ENCODE measurements at regions not wholly inside any gene's neighbourhood (a gene's known extent, or its start where the extent isn't known, plus 50 kb on each side); places are given as distances from the start of the nearest gene placed in this dataset.

DNA sequence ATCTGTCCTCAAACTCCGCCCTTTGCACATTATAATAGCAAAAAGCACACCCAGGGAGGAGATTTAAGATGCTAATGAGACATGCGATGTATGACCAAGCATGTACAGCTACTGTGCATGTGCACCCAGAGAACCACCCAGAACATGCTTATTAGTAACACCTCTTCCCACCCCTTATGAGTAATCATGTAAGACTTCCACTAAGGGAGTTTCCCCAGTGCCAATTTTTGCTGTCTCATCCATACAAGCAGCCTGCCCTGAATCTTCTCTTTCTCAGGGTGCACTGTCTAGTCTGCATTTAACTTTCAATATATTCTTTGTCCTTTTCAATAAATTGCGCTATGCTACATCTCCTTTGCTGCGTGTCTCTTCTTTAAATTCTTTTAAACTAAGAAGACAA lies 830.0 kb upstream of the NOVA1 start:
- TF ChIP-seq, protein P1, sequence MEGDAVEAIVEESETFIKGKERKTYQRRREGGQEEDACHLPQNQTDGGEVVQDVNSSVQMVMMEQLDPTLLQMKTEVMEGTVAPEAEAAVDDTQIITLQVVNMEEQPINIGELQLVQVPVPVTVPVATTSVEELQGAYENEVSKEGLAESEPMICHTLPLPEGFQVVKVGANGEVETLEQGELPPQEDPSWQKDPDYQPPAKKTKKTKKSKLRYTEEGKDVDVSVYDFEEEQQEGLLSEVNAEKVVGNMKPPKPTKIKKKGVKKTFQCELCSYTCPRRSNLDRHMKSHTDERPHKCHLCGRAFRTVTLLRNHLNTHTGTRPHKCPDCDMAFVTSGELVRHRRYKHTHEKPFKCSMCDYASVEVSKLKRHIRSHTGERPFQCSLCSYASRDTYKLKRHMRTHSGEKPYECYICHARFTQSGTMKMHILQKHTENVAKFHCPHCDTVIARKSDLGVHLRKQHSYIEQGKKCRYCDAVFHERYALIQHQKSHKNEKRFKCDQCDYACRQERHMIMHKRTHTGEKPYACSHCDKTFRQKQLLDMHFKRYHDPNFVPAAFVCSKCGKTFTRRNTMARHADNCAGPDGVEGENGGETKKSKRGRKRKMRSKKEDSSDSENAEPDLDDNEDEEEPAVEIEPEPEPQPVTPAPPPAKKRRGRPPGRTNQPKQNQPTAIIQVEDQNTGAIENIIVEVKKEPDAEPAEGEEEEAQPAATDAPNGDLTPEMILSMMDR (IDR thresholded peaks at IDR 0.05) = no peak
- Mint-ChIP-seq H3K27me3 (ENCODE audit: low read depth, poor library complexity) (peaks cover 3% of the 10 kb centered on the region), H3K36me3 (ENCODE audit: low read depth) (no peaks in the 10 kb centered on the region), H3K27ac (no peak overlapping the region), H3K9me3 (no peaks in the 10 kb centered on the region), H3K4me1 (no peaks in the 10 kb centered on the region), H3K4me3 (no peak overlapping the region)
- DNase-seq = no peak

DNA sequence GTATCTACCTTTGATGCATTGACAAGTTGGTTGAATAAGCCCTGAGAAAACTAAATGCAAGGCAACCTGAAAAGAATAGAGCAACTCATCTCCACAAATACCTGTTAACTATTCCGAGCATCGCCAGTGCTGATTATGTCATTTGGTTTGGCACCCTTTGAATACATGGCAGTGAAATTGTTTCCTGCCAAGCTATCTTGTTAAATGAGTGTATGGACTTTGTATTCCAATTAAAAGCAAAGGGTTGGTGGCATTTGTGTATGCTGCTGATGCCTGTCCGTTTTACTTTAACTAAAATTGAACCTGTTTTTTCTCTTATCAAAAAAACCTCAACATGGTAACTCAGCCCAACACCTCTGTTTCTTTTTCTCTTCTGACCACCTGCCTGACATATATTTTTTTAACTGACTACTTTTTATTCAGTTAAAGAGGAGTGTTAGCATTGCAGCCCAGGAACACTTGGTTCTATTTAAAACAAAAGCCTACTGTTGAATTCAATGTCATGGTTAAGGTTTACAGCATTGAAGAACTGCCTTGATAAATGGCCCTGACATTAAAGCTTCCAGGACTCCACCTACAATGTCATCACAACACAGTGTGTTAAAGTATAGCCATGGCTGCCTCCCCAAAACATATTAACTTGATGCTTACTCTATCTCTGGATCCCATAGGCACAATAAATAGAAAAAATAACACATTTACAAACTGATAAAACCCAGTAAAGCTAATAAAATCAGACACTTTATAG lies 838.3 kb upstream of the NOVA1 start:
- Mint-ChIP-seq H3K4me3 (no peak overlapping the region), H3K27ac (no peak overlapping the region), H3K36me3 (ENCODE audit: low read depth) (no peaks in the 10 kb centered on the region), H3K9me3 (no peaks in the 10 kb centered on the region), H3K27me3 (ENCODE audit: low read depth, poor library complexity) (no peaks in the 10 kb centered on the region), H3K4me1 (no peaks in the 10 kb centered on the region)
- no peak for DNase-seq
- TF ChIP-seq, protein P1 (IDR thresholded peaks at IDR 0.05) = no peak

DNA sequence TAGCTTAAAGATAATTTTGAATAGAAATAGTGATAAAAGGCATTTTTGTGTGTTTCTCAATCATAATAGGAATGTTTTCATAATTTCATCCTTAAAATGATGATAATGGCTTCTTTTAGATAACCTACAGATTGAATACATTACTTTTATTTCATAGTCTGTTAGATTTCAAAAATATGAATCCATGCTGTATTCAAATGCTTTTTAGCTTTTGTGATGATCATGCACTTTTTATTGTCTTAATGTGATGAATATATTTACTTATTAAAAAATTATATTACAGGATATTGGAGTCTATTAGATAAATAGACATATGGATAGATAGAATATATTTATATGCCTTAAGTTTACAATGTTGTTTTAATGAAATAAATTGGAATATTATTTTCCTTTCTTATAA lies 886.8 kb upstream of the NOVA1 start:
- Mint-ChIP-seq H3K4me3 (no peak overlapping the region), H3K4me1 (no peaks in the 10 kb centered on the region), H3K9me3 (no peaks in the 10 kb centered on the region), H3K36me3 (ENCODE audit: low read depth) (no peaks in the 10 kb centered on the region), H3K27me3 (ENCODE audit: low read depth, poor library complexity) (no peaks in the 10 kb centered on the region), H3K27ac (no peak overlapping the region)
- DNase-seq = no peak
- TF ChIP-seq, protein P1 (IDR thresholded peaks at IDR 0.05) = no peak

DNA sequence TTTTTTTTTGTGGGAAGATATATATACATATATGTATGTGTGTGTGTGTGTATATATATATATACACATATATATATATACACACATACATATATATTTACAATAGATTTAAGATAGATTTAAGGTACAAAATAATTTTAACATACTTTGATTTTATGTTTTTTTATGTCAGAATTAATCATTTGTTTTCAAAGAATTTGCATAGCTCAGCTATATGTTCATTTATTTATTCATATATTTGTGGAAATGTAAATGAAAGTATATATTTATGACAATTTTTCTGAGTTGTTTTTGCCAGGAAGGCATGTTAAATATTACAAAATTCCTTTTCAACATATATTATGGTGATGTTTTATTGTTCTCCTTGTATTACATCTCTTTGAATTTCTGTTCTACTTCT lies 887.4 kb upstream of the NOVA1 start:
- Mint-ChIP-seq H3K4me1 (no peaks in the 10 kb centered on the region), H3K27ac (no peak overlapping the region), H3K36me3 (ENCODE audit: low read depth) (no peaks in the 10 kb centered on the region), H3K4me3 (no peak overlapping the region), H3K27me3 (ENCODE audit: low read depth, poor library complexity) (no peaks in the 10 kb centered on the region), H3K9me3 (no peaks in the 10 kb centered on the region)
- TF ChIP-seq, protein P1 (IDR thresholded peaks at IDR 0.05) = no peak
- no peak for DNase-seq

DNA sequence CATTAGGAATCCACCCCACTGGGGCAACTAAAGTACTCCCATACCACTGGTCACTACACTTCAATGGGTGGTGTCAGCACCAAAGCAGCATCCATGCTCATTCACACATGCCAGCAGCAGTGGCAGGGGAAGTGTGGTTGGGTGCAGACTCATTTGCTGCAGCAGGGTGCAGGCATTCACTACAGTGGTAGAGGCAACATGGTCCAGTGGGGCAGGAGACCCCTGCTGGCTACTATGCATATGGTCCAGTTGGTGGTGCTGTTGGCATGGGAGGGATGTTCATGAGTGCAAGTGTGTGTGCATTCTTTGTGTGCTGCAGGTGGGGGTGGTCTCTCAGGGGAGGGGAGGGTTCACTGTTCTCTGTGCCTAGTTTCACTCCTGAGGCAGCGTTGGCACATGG lies 908.4 kb upstream of the NOVA1 start:
- DNase-seq = no peak
- no peaks in the 10 kb centered on the region for H3K4me1 Mint-ChIP-seq
- no peaks in the 10 kb centered on the region for H3K36me3 Mint-ChIP-seq (ENCODE audit: low read depth)
- H3K27me3 Mint-ChIP-seq (ENCODE audit: low read depth, poor library complexity) = no peaks in the 10 kb centered on the region
- TF ChIP-seq, protein P1 (IDR thresholded peaks at IDR 0.05) = no peak
- H3K27ac Mint-ChIP-seq = no peak overlapping the region
- H3K4me3 Mint-ChIP-seq = no peak overlapping the region
- H3K9me3 Mint-ChIP-seq = peaks cover 25% of the 10 kb centered on the region

DNA sequence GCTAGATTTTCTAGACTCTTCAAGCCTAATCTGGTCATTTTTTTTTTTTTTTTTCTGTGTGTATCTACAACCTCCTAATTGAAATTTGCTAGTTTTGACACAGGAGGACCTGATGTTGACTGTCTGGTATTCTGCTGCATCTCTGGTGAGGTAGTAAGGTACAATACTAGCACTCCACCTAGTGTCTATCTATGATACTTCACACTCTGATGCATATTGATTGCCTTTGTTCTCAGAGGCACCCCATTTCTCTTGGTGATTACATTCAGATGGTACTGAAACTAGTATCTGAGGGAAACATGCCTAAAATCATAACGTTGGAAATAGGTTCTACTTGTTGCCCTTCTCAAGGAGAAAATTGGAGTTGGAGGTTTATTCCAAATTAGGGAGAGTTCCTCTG lies 930.5 kb upstream of the NOVA1 start:
- Mint-ChIP-seq H3K27me3 (ENCODE audit: low read depth, poor library complexity) (peaks cover 4% of the 10 kb centered on the region), H3K4me3 (no peak overlapping the region), H3K4me1 (peaks cover 4% of the 10 kb centered on the region), H3K27ac (no peak overlapping the region), H3K9me3 (peaks cover 6% of the 10 kb centered on the region), H3K36me3 (ENCODE audit: low read depth) (no peaks in the 10 kb centered on the region)
- TF ChIP-seq, protein P1 (IDR thresholded peaks at IDR 0.05) = peak; percentile 53
- DNase-seq = peak; percentile 9

Data from nephron progenitor cell (in vitro differentiated cells).